AG04450 (cell line): ENCODE measurements at regions not wholly inside any gene's neighbourhood (a gene's known extent, or its start where the extent isn't known, plus 50 kb on each side); places are given as distances from the start of the nearest gene placed in this dataset.

Source experiments
- CTCF ChIA-PET: fragments of 300-600, 350-600 bp; formaldehyde crosslinking; extraction: SDS; loops from one replicate; lab custom pipeline; 2022; ENCODE audit warnings: antibody characterized with exemption, inconsistent platforms; lab: Charles Lee
- POLR2A ChIA-PET: fragments of 350-600 bp; formaldehyde crosslinking; extraction: SDS; loops from one replicate; lab custom pipeline; 2021; ENCODE audit warnings: antibody characterized with exemption, inconsistent platforms; lab: Yijun Ruan, JAX
- DNase-seq: peaks from one replicate; pipeline ENCODE4 v3.0.0-alpha.2; 2011; ENCODE audit warnings: low read depth, low spot score
- H3K27ac ChIP-seq: one replicate; pipeline ENCODE4 v1.5.1; 2012; ENCODE audit warnings: low read depth, low read length, control low read depth
- H3K27me3 ChIP-seq: one replicate; pipeline ENCODE4 v1.6.0; 2012; ENCODE audit warnings: low read length; ENCODE audit not compliant: control insufficient read depth, insufficient read depth
- H3K4me3 ChIP-seq: 2 replicates; pipeline ENCODE4 v1.5.1; 2011; ENCODE audit warnings: mild to moderate bottlenecking, low read depth, low read length, control low read depth
- H3K9me3 ChIP-seq: 2 replicates; pipeline ENCODE4 v1.5.1; 2012; ENCODE audit warnings: low read length; ENCODE audit not compliant: control insufficient read depth, insufficient read depth
- CTCF ChIP-seq: IDR thresholded peaks from 2 replicates; pipeline ENCODE4 v1.5.1; 2011; ENCODE audit warnings: low read depth, low read length, control low read depth, inconsistent platforms

GRCh38 chr10:88117869-88118632 lies 254.6 kb downstream of the PTEN start:
- no peak for TF ChIP-seq CTCF
- Histone ChIP-seq H3K4me3 (no peak overlapping the region), H3K9me3 (no peaks in the 10 kb centered on the region), H3K27me3 (no peaks in the 10 kb centered on the region), H3K27ac (no peak overlapping the region)
- CTCF ChIA-PET = no interaction called here
- POLR2A ChIA-PET = no interaction called here
- DNase-seq = no peak

GRCh38 chr10:88118729-88119128 lies 255.3 kb downstream of the PTEN start:
- CTCF ChIA-PET = no interaction called here
- no peak overlapping the region for H3K27ac ChIP-seq
- POLR2A ChIA-PET = no interaction called here
- no peaks in the 10 kb centered on the region for H3K27me3 ChIP-seq
- no peak for DNase-seq
- no peak for TF ChIP-seq CTCF
- H3K9me3 ChIP-seq = no peaks in the 10 kb centered on the region
- H3K4me3 ChIP-seq = no peak overlapping the region

GRCh38 chr10:88119160-88119559 lies 255.7 kb downstream of the PTEN start:
- no peaks in the 10 kb centered on the region for H3K27me3 ChIP-seq
- H3K9me3 ChIP-seq = no peaks in the 10 kb centered on the region
- POLR2A ChIA-PET = no interaction called here
- CTCF ChIA-PET = no interaction called here
- H3K4me3 ChIP-seq = no peak overlapping the region
- DNase-seq = no peak
- TF ChIP-seq CTCF = no peak
- no peak overlapping the region for H3K27ac ChIP-seq

- POLR2A ChIA-PET = no interaction called here
- CTCF ChIA-PET = no interaction called here
- DNase-seq = no peak
Measured at GRCh38 chr10:88120075-88120474, 256.6 kb downstream of the PTEN start.

More at GRCh38 chr10:88120075-88120474, 256.6 kb downstream of the PTEN start:
- H3K27ac ChIP-seq = no peak overlapping the region
- H3K4me3 ChIP-seq = no peak overlapping the region
- H3K27me3 ChIP-seq = no peaks in the 10 kb centered on the region
- H3K9me3 ChIP-seq = no peaks in the 10 kb centered on the region
- TF ChIP-seq CTCF = no peak
